Liver (tissue), 3 donors: ENCODE measurements at regions not wholly inside any gene's neighbourhood (a gene's known extent, or its start where the extent isn't known, plus 50 kb on each side); places are given as distances from the start of the nearest gene placed in this dataset.

Experiments used
- EGR1 ChIP-seq, 2 donors: IDR thresholded peaks; 2 replicates each; pipeline ENCODE4 v1.6.1; 2016 to 2018; ENCODE audit warnings: antibody characterized with exemption in 2 of 2, low read depth in 2 of 2
- GABPA ChIP-seq, 2 donors: IDR thresholded peaks in 1 of 2; conservative IDR thresholded peaks in 1 of 2; 2 replicates each; pipeline ENCODE4 v1.6.1; 2016; ENCODE audit warnings: antibody characterized with exemption in 2 of 2, mild to moderate bottlenecking in 1 of 2, moderate library complexity in 1 of 2
- JUND ChIP-seq, 2 donors: IDR thresholded peaks; 2 replicates each; pipeline ENCODE4 v1.6.1; 2016; ENCODE audit warnings: antibody characterized with exemption in 2 of 2
- MAX ChIP-seq: IDR thresholded peaks from 2 replicates; pipeline ENCODE4 v1.6.1; 2016; ENCODE audit warnings: antibody characterized with exemption
- RAD21 ChIP-seq, 2 donors: IDR thresholded peaks; 2 replicates each; pipeline ENCODE4 v1.6.1; 2016; ENCODE audit warnings: antibody characterized with exemption in 2 of 2, mild to moderate bottlenecking in 2 of 2
- RXRA ChIP-seq, 2 donors: IDR thresholded peaks; 2 replicates each; pipeline ENCODE4 v1.6.1; 2017 to 2018; ENCODE audit warnings: antibody characterized with exemption in 2 of 2, mild to moderate bottlenecking in 1 of 2
- SP1 ChIP-seq: IDR thresholded peaks from 2 replicates; pipeline ENCODE4 v1.6.1; 2018; ENCODE audit warnings: antibody characterized with exemption, mild to moderate bottlenecking
- TAF1 ChIP-seq: conservative IDR thresholded peaks from 2 replicates; pipeline ENCODE4 v1.6.1; 2016; ENCODE audit warnings: antibody characterized with exemption, mild to moderate bottlenecking
- YY1 ChIP-seq: IDR thresholded peaks from 2 replicates; pipeline ENCODE4 v1.6.1; 2016; ENCODE audit warnings: antibody characterized with exemption, mild to moderate bottlenecking
- TF ChIP-seq, protein P1 (sequence below): IDR thresholded peaks from 2 replicates; pipeline ENCODE4 v1.6.1; 2016; ENCODE audit warnings: antibody characterized with exemption
- TF ChIP-seq, protein P2 (sequence below): fragments of 150-350 bp; IDR thresholded peaks from 2 replicates; pipeline ENCODE4 v1.5.1; 2017; ENCODE audit warnings: improper control_type of control experiment, low read depth, low read length; ENCODE audit not compliant: missing input control
- TF ChIP-seq, protein P3 (sequence below): IDR thresholded peaks from 2 replicates; pipeline ENCODE4 v1.6.1; 2016; ENCODE audit warnings: antibody characterized with exemption, mild to moderate bottlenecking
- donor health status: healthy.
- donor health status: healthy.

GRCh38 chr13:72567566-72567965 lies 159.9 kb downstream of the MZT1 start:
- TF ChIP-seq, protein P1, sequence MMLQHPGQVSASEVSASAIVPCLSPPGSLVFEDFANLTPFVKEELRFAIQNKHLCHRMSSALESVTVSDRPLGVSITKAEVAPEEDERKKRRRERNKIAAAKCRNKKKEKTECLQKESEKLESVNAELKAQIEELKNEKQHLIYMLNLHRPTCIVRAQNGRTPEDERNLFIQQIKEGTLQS = no peak
- TF ChIP-seq, protein P2, sequence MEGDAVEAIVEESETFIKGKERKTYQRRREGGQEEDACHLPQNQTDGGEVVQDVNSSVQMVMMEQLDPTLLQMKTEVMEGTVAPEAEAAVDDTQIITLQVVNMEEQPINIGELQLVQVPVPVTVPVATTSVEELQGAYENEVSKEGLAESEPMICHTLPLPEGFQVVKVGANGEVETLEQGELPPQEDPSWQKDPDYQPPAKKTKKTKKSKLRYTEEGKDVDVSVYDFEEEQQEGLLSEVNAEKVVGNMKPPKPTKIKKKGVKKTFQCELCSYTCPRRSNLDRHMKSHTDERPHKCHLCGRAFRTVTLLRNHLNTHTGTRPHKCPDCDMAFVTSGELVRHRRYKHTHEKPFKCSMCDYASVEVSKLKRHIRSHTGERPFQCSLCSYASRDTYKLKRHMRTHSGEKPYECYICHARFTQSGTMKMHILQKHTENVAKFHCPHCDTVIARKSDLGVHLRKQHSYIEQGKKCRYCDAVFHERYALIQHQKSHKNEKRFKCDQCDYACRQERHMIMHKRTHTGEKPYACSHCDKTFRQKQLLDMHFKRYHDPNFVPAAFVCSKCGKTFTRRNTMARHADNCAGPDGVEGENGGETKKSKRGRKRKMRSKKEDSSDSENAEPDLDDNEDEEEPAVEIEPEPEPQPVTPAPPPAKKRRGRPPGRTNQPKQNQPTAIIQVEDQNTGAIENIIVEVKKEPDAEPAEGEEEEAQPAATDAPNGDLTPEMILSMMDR = no peak
- TF ChIP-seq YY1 (no peak), RAD21 (IDR thresholded peaks at IDR 0.05) (no peak), TAF1 (no peak), EGR1 (IDR thresholded peaks at IDR 0.05; ENCODE audit: low read depth in 2 of 2) (no peak), GABPA (IDR thresholded peaks at IDR 0.05 in 1 of 2, conservative IDR thresholded peaks at IDR 0.05 in 1 of 2) (no peak), JUND (IDR thresholded peaks at IDR 0.05) (no peak), RXRA (IDR thresholded peaks at IDR 0.05) (no peak), SP1 (no peak), MAX (no peak)
- TF ChIP-seq, protein P3, sequence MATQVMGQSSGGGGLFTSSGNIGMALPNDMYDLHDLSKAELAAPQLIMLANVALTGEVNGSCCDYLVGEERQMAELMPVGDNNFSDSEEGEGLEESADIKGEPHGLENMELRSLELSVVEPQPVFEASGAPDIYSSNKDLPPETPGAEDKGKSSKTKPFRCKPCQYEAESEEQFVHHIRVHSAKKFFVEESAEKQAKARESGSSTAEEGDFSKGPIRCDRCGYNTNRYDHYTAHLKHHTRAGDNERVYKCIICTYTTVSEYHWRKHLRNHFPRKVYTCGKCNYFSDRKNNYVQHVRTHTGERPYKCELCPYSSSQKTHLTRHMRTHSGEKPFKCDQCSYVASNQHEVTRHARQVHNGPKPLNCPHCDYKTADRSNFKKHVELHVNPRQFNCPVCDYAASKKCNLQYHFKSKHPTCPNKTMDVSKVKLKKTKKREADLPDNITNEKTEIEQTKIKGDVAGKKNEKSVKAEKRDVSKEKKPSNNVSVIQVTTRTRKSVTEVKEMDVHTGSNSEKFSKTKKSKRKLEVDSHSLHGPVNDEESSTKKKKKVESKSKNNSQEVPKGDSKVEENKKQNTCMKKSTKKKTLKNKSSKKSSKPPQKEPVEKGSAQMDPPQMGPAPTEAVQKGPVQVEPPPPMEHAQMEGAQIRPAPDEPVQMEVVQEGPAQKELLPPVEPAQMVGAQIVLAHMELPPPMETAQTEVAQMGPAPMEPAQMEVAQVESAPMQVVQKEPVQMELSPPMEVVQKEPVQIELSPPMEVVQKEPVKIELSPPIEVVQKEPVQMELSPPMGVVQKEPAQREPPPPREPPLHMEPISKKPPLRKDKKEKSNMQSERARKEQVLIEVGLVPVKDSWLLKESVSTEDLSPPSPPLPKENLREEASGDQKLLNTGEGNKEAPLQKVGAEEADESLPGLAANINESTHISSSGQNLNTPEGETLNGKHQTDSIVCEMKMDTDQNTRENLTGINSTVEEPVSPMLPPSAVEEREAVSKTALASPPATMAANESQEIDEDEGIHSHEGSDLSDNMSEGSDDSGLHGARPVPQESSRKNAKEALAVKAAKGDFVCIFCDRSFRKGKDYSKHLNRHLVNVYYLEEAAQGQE = no peak
